K562 (cell line): ENCODE measurements at regions not wholly inside any gene's neighbourhood (a gene's known extent, or its start where the extent isn't known, plus 50 kb on each side); places are given as distances from the start of the nearest gene placed in this dataset.

Experiments used
- ATAC-seq: fragments of 200-7000 bp; cut with Tn5 transposase; 3 replicates; pipeline ENCODE4 v1.9.1; 2020; ENCODE audit warnings: moderate library complexity
- BruUV-seq: library from RNA; stranded (reverse); fragments of 400-500 nt; replicated peaks from 2 replicates; lab custom pipeline; 2021; lab: Mats Ljungman, UMichigan
- CTCF ChIA-PET: fragments of 300-600 bp; formaldehyde crosslinking; extraction: SDS; loops from one replicate; lab custom pipeline; 2021; ENCODE audit warnings: low intra/inter-chr PET ratio; lab: Yijun Ruan, JAX
- POLR2A ChIA-PET: fragments of 300-600, 350-650 bp; sonication (Branson Sonifier 250); formaldehyde crosslinking; extraction: SDS; loops from one replicate; lab custom pipeline; 2021; ENCODE audit warnings: antibody characterized with exemption, inconsistent platforms; lab: Yijun Ruan, JAX
- DNase-seq, 4 experiments: peaks; one replicate each; pipeline versions ENCODE4 v3.0.0 to v3.0.0-alpha.2; 2011 to 2018; ENCODE audit warnings: low spot score in 3 of 4, mixed read lengths in 3 of 4; ENCODE audit errors: extremely low read depth in 1 of 4
- FAIRE-seq: peaks from 2 replicates; lab custom pipeline; 2011; peaks lifted over from hg19 to GRCh38; lab: Jason Lieb, UNC
- H2AFZ ChIP-seq: 2 replicates; pipeline ENCODE4 v1.6.0; 2011; ENCODE audit warnings: low read depth, low read length, control low read depth, inconsistent platforms
- H3K27ac ChIP-seq: fragments of 200-600 bp; 3 replicates; pipeline ENCODE4 v1.8.0; 2011; ENCODE audit warnings: low read depth, mild to moderate bottlenecking, control low read depth, inconsistent platforms, low read length, moderate library complexity, mixed read lengths; ENCODE audit errors: extremely low read depth
- H3K27me3 ChIP-seq, 2 experiments: fragments of 300-600 bp in 1 of 2; 2 replicates in 1 of 2; 3 replicates in 1 of 2; pipeline versions ENCODE4 v1.6.0 to v1.8.0; 2011; ENCODE audit warnings: inconsistent platforms in 2 of 2, low read length in 2 of 2, mild to moderate bottlenecking in 1 of 2, mixed read lengths in 1 of 2, moderate library complexity in 1 of 2; ENCODE audit not compliant: control insufficient read depth in 2 of 2, insufficient read depth in 2 of 2
- H3K36me3 ChIP-seq: fragments of 300-600 bp; 3 replicates; pipeline ENCODE4 v1.8.0; 2011; ENCODE audit warnings: mild to moderate bottlenecking, low read length, inconsistent platforms; ENCODE audit not compliant: control insufficient read depth, insufficient read depth
- H3K4me1 ChIP-seq, 2 experiments: fragments of 200-600 bp in 1 of 2; replicated peaks in 1 of 2; 2 replicates in 1 of 2; 3 replicates in 1 of 2; pipeline versions ENCODE4 v1.5.1 to v1.8.0; 2011; ENCODE audit warnings: inconsistent platforms in 2 of 2, low read length in 2 of 2, mild to moderate bottlenecking in 1 of 2, mixed read lengths in 1 of 2, moderate library complexity in 1 of 2; ENCODE audit not compliant: control insufficient read depth in 2 of 2, insufficient read depth in 2 of 2
- H3K4me2 ChIP-seq: 2 replicates; pipeline ENCODE4 v1.6.1; 2011; ENCODE audit warnings: low read length, control low read depth, inconsistent platforms, mixed read lengths; ENCODE audit not compliant: insufficient read depth
- H3K4me3 ChIP-seq: fragments of 200-600 bp; sonication (generic), shearing (Covaris generic); 2 replicates; pipeline ENCODE4 v1.5.1; 2016; ENCODE audit warnings: control low read depth, inconsistent platforms
- H3K79me2 ChIP-seq: fragments of 200-600 bp; 3 replicates; pipeline ENCODE4 v1.8.0; 2011; ENCODE audit warnings: low read length, inconsistent platforms; ENCODE audit not compliant: control insufficient read depth, insufficient read depth
- H3K9ac ChIP-seq, 2 experiments: 2 replicates each; pipeline versions ENCODE4 v1.6.0 to v1.6.1; 2011; ENCODE audit warnings: low read depth in 2 of 2, low read length in 2 of 2, control low read depth in 1 of 2, inconsistent platforms in 1 of 2, mild to moderate bottlenecking in 1 of 2, mixed read lengths in 1 of 2; ENCODE audit not compliant: insufficient read depth in 1 of 2
- H3K9me1 ChIP-seq: one replicate; pipeline ENCODE4 v1.6.0; 2011; ENCODE audit warnings: inconsistent platforms, mild to moderate bottlenecking, low read length, moderate library complexity; ENCODE audit not compliant: control insufficient read depth, insufficient read depth
- H3K9me3 ChIP-seq: replicated peaks from 2 replicates; pipeline ENCODE4 v1.5.1; 2011; ENCODE audit warnings: low read depth, low read length, inconsistent platforms; ENCODE audit not compliant: control insufficient read depth, insufficient read depth
- H4K20me1 ChIP-seq: replicated peaks from 2 replicates; pipeline ENCODE4 v1.6.1; 2011; ENCODE audit warnings: low read length, inconsistent platforms, mixed read lengths; ENCODE audit not compliant: control insufficient read depth, insufficient read depth
- ADNP ChIP-seq: fragments of 200-800 bp; sonication (Bioruptor generic); IDR thresholded peaks from 2 replicates; pipeline ENCODE4 v1.6.1; 2016; ENCODE audit warnings: missing genetic modification characterization, missing compliant biosample characterization
- CBFA2T3 ChIP-seq: fragments of 450-650 bp; IDR thresholded peaks from 2 replicates; pipeline ENCODE4 v1.6.1; 2017
- EP400 ChIP-seq: fragments of 450-650 bp; IDR thresholded peaks from 2 replicates; pipeline ENCODE4 v1.6.1; 2017; ENCODE audit warnings: antibody characterized with exemption, mild to moderate bottlenecking, moderate library complexity
- HNRNPUL1 ChIP-seq: fragments of 200-400 bp; formaldehyde crosslinking; IDR thresholded peaks from 2 replicates; pipeline ENCODE4 v1.6.1; 2017; ENCODE audit warnings: low read length
- MCM5 ChIP-seq: fragments of 450-650 bp; IDR thresholded peaks from 2 replicates; pipeline ENCODE4 v1.6.1; 2016; ENCODE audit warnings: low read depth
- MXI1 ChIP-seq: IDR thresholded peaks from 2 replicates; pipeline ENCODE4 v1.6.1; 2011; ENCODE audit warnings: low read depth, mild to moderate bottlenecking, improper control_type of control experiment, low read length
- POLR2A ChIP-seq: fragments of 450-650 bp; conservative IDR thresholded peaks from 2 replicates; pipeline ENCODE4 v1.6.1; 2016
- TEAD1 ChIP-seq, 2 experiments: fragments of 450-650 bp in 1 of 2; sonication (generic) in 1 of 2; formaldehyde crosslinking; IDR thresholded peaks; 2 replicates each; pipeline versions ENCODE4 v1.4.0 to v1.8.0; 2020 to 2022; ENCODE audit warnings: mild to moderate bottlenecking in 2 of 2, missing genetic modification reagents in 1 of 2
- TOE1 ChIP-seq, 2 experiments: fragments of 450-650 bp in 1 of 2; sonication (generic) in 1 of 2; formaldehyde crosslinking in 1 of 2; IDR thresholded peaks; 2 replicates each; pipeline versions ENCODE4 v1.7.1 to v1.8.0; 2016 to 2022; ENCODE audit warnings: borderline replicate concordance in 2 of 2, mild to moderate bottlenecking in 2 of 2, antibody characterized with exemption in 1 of 2, inconsistent platforms in 1 of 2, low read depth in 1 of 2, missing genetic modification reagents in 1 of 2, moderate library complexity in 1 of 2
- WGBS: fragments of 100-300 bp; shearing (Covaris generic); methylation state at CpG from one replicate; pipeline ENCODE4 v1.1.6; 2016; ENCODE audit warnings: low coverage, mixed read lengths; ENCODE audit not compliant: insufficient coverage; ENCODE audit errors: missing lambda C conversion rate; 5-methylcytosine and 5-hydroxymethylcytosine counted together
- in situ Hi-C: fragments of 300-500 bp; cut with MboI; formaldehyde crosslinking; loops from 4 replicates; pipeline ENCODE4 v1.15.0; 2018; ENCODE audit warnings: inconsistent platforms, mixed read lengths
- intact Hi-C: fragments of 100-400 bp; cut with micrococcal nuclease; formaldehyde crosslinking; loops from 2 replicates; pipeline ENCODE4 v1.14.2; 2022
- TF ChIP-seq, protein P1 (sequence below): fragments of 450-650 bp; formaldehyde crosslinking; IDR thresholded peaks from 2 replicates; pipeline ENCODE4 v1.4.0; 2022; ENCODE audit warnings: missing genetic modification characterization
- TF ChIP-seq, protein P2 (sequence below): fragments of 450-650 bp; IDR thresholded peaks from 2 replicates; pipeline ENCODE4 v1.6.1; 2017; ENCODE audit warnings: antibody characterized with exemption

DNA sequence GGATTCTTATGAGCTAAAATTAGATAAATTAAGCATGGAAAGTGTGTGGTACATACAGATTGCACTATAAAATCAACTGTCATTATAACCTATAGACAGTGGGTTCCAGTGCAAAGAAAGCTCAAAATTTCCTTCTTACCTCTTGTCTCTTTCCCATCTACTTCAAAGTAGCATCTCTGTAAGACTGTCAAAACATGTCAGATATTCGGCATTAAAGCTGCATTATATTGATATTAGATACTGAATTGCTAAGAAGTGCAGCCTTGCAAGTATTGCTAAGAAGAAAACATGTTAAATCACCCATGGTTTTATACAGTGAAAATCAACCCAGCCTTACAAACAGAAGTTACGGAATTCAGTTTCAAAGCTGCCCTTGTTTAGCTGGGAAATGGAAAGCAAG lies 849.8 kb upstream of the FAT3 start (continued):
- no peak for TF ChIP-seq POLR2A
- TF ChIP-seq ADNP (tag), result no peak
- TF ChIP-seq, protein P1, sequence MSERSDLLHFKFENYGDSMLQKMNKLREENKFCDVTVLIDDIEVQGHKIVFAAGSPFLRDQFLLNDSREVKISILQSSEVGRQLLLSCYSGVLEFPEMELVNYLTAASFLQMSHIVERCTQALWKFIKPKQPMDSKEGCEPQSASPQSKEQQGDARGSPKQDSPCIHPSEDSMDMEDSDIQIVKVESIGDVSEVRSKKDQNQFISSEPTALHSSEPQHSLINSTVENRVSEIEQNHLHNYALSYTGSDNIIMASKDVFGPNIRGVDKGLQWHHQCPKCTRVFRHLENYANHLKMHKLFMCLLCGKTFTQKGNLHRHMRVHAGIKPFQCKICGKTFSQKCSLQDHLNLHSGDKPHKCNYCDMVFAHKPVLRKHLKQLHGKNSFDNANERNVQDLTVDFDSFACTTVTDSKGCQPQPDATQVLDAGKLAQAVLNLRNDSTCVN (CRISPR knock-in tag), result no peak

DNA sequence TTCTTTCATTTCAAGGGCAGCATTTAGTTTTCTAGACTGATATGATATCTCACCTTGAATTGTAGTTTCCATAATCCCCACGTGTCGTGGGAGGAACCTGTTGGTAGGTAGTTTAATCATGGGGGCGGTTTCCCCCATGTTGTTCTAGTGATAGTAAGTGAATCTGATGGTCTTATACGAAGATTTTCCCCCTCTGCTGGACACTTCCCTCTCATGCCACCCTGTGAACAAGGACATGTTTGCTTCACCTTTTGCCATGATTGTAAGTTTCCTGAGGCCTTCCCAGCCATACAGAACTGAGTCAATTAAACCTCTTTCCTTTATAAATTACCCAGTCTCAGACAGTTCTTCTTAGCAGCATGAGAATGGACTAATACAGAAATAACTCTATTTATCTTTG lies 851.1 kb upstream of the FAT3 start:
- H3K9ac ChIP-seq, result no peak overlapping the region
- ATAC-seq (no peak), FAIRE-seq (no peak), DNase-seq (no peak)
- H3K79me2 ChIP-seq, result no peaks in the 10 kb centered on the region
- no peaks in the 10 kb centered on the region for H3K36me3 ChIP-seq
- no peak overlapping the region for H3K27ac ChIP-seq
- H3K4me2 ChIP-seq, result no peak overlapping the region
- H3K9me1 ChIP-seq, result no peaks in the 10 kb centered on the region
- TF ChIP-seq TEAD1 (CRISPR knock-in tag; IDR thresholded peaks at IDR 0.05), result no peak
- no peak for TF ChIP-seq EP400
- no peak for TF ChIP-seq HNRNPUL1
- no peak for TF ChIP-seq TOE1 (IDR thresholded peaks at IDR 0.05; ENCODE audit: borderline replicate concordance)
- TF ChIP-seq TOE1 (CRISPR knock-in tag; IDR thresholded peaks at IDR 0.05; ENCODE audit: borderline replicate concordance, low read depth), result no peak
- TF ChIP-seq, protein P2, sequence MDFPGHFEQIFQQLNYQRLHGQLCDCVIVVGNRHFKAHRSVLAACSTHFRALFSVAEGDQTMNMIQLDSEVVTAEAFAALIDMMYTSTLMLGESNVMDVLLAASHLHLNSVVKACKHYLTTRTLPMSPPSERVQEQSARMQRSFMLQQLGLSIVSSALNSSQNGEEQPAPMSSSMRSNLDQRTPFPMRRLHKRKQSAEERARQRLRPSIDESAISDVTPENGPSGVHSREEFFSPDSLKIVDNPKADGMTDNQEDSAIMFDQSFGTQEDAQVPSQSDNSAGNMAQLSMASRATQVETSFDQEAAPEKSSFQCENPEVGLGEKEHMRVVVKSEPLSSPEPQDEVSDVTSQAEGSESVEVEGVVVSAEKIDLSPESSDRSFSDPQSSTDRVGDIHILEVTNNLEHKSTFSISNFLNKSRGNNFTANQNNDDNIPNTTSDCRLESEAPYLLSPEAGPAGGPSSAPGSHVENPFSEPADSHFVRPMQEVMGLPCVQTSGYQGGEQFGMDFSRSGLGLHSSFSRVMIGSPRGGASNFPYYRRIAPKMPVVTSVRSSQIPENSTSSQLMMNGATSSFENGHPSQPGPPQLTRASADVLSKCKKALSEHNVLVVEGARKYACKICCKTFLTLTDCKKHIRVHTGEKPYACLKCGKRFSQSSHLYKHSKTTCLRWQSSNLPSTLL, result no peak
- no peak for TF ChIP-seq MCM5
- TF ChIP-seq CBFA2T3, result no peak
- no peak for TF ChIP-seq MXI1
- ChIA-PET POLR2A (no interaction called here), CTCF (no interaction called here)
- 2% methylated on average over 4 of the region's 4 CpGs for WGBS
- no TSS peak for BruUV-seq
- H3K4me3 ChIP-seq, result no peak overlapping the region
- no peaks in the 10 kb centered on the region for H3K4me1 ChIP-seq
- no peak overlapping the region for H2AFZ ChIP-seq
- no peaks in the 10 kb centered on the region for H3K27me3 ChIP-seq
- in situ Hi-C loops (no loop called here), intact Hi-C loops (no loop called here)
- no peaks in the 10 kb centered on the region; the same call in none of the 2 replicates for H3K9me3 ChIP-seq
- no peaks in the 10 kb centered on the region for H4K20me1 ChIP-seq
